ENCODE measurements at regions not wholly inside any gene's neighbourhood (a gene's known extent, or its start where the extent isn't known, plus 50 kb on each side); places are given as distances from the start of the nearest gene placed in this dataset.

GRCh38 chr22:48846200-48846599 lies 981.5 kb downstream of the BRD1 start:
- no peak for DNase-seq

- no peak for DNase-seq
These were observed 982.2 kb downstream of the BRD1 start for GRCh38 chr22:48845356-48845936.

- DNase-seq = no peak
These were observed 983.5 kb downstream of the BRD1 start for GRCh38 chr22:48844056-48844675.

GRCh38 chr22:48843640-48844039 lies 984.0 kb downstream of the BRD1 start:
- no peak for DNase-seq

- DNase-seq = no peak
These were observed 984.7 kb downstream of the BRD1 start for GRCh38 chr22:48842976-48843375.

- DNase-seq = no peak
These were observed 985.1 kb downstream of the BRD1 start for GRCh38 chr22:48842583-48842945.

- DNase-seq = no peak
These were observed 985.6 kb downstream of the BRD1 start for GRCh38 chr22:48841881-48842582.

- DNase-seq = no peak
These were observed 987.3 kb downstream of the BRD1 start for GRCh38 chr22:48840112-48840949.

- DNase-seq = no peak
These were observed 988.6 kb downstream of the BRD1 start for GRCh38 chr22:48838846-48839730.

- no peak for DNase-seq
These were observed 989.3 kb downstream of the BRD1 start for GRCh38 chr22:48838376-48838775.

- DNase-seq = no peak
These were observed 990.2 kb downstream of the BRD1 start for GRCh38 chr22:48837341-48837935.

- no peak for DNase-seq
These were observed 990.9 kb downstream of the BRD1 start for GRCh38 chr22:48836673-48837340.

- DNase-seq = no peak
These were observed 991.6 kb downstream of the BRD1 start for GRCh38 chr22:48835857-48836672.

- no peak for DNase-seq
These were observed 992.3 kb downstream of the BRD1 start for GRCh38 chr22:48835364-48835763.

- DNase-seq = no peak
These were observed 993.3 kb downstream of the BRD1 start for GRCh38 chr22:48834404-48834803.

- DNase-seq = peak; percentile 11
These were observed 995.1 kb downstream of the BRD1 start for GRCh38 chr22:48832592-48832991.

GRCh38 chr22:48829908-48830307 lies 997.8 kb downstream of the BRD1 start:
- DNase-seq = no peak

GRCh38 chr22:48828688-48829087 lies 999.0 kb downstream of the BRD1 start:
- no peak for DNase-seq

- no peak for DNase-seq
These were observed 999.6 kb downstream of the BRD1 start for GRCh38 chr22:48827904-48828555.

- no peak for DNase-seq
These were observed 1000.3 kb downstream of the BRD1 start for GRCh38 chr22:48827268-48827846.

All from stimulated activated CD4-positive, alpha-beta T cell treated with anti-CD3 and anti-CD28 coated beads, Interleukin-4, amount 100 ng/mL, for 24 hours (primary cell).